A549 (cell line): ENCODE measurements at regions not wholly inside any gene's neighbourhood (a gene's known extent, or its start where the extent isn't known, plus 50 kb on each side); places are given as distances from the start of the nearest gene placed in this dataset.

Experiments
- EP300 ChIP-seq, 2 experiments: fragments of >200 bp; sonication (Bioruptor Twin); formaldehyde crosslinking; IDR thresholded peaks; 2 replicates in 1 of 2; 3 replicates in 1 of 2; pipeline ENCODE4 v1.6.1; 2016 to 2017
- HOXB5 ChIP-seq: fragments of 250-450 bp; sonication (Bioruptor Pico); IDR thresholded peaks from 2 replicates; pipeline ENCODE4 v1.5.0; 2020; ENCODE audit warnings: mild to moderate bottlenecking, moderate library complexity
- POLR2A ChIP-seq: IDR thresholded peaks from 2 replicates; pipeline ENCODE4 v1.6.1; 2012; ENCODE audit warnings: mild to moderate bottlenecking, low read length
- TF ChIP-seq, protein P1 (sequence below): fragments of 450-650 bp; IDR thresholded peaks from 2 replicates; pipeline ENCODE4 v1.6.1; 2014; ENCODE audit warnings: antibody characterized with exemption

DNA sequence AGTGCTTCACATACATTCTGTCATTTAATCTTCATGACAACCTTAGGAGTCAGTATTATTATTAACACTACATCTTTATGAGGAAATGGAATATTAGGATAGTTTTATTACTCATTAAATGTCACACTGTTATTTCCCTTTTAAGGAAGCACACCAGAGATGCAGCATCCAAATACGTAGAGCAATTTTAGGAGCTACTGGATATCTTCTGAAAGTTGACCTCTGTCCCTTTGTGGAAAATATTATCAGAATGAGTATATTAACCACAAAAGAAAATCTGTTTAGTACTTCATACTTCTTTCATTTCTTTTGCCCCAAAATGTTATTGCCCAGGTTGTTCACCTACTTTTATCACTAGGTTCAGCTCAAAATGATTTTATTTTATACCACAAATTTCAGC is 72.9 kb upstream of the APCDD1 start:
- TF ChIP-seq, protein P1, sequence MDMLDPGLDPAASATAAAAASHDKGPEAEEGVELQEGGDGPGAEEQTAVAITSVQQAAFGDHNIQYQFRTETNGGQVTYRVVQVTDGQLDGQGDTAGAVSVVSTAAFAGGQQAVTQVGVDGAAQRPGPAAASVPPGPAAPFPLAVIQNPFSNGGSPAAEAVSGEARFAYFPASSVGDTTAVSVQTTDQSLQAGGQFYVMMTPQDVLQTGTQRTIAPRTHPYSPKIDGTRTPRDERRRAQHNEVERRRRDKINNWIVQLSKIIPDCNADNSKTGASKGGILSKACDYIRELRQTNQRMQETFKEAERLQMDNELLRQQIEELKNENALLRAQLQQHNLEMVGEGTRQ = no peak
- TF ChIP-seq POLR2A = no peak
- no peak for TF ChIP-seq HOXB5
- no peak for TF ChIP-seq EP300 (IDR thresholded peaks at IDR 0.05)
